WTC11 (cell line): ENCODE measurements at regions not wholly inside any gene's neighbourhood (a gene's known extent, or its start where the extent isn't known, plus 50 kb on each side); places are given as distances from the start of the nearest gene placed in this dataset.

ENCODE experiments used
- ATAC-seq: fragments of 200-7000 bp; cut with Tn5 transposase; 2 replicates; pipeline ENCODE4 v1.10.0; 2021; ENCODE audit warnings: mild to moderate bottlenecking, moderate library complexity
- CTCF ChIA-PET: fragments of 300-600 bp; sonication (Branson Sonifier 250); formaldehyde crosslinking; loops from one replicate; lab custom pipeline; 2021; ENCODE audit warnings: antibody characterized with exemption; lab: Charles Lee
- POLR2A ChIA-PET: fragments of 350-600 bp; sonication (Branson Sonifier 250); formaldehyde crosslinking; loops from one replicate; lab custom pipeline; 2021; ENCODE audit warnings: antibody characterized with exemption; lab: Charles Lee
- DNase-seq: peaks from one replicate; pipeline ENCODE4 v3.0.0; 2021; ENCODE audit warnings: low spot score
- H3K27ac Mint-ChIP-seq: 2 replicates; pipeline ENCODE4 v1.8.0; 2021; ENCODE audit warnings: mixed read lengths
- H3K27me3 Mint-ChIP-seq: 2 replicates; pipeline ENCODE4 v1.8.0; 2021; ENCODE audit warnings: low read depth, mild to moderate bottlenecking, moderate library complexity, mixed read lengths
- H3K36me3 Mint-ChIP-seq: 2 replicates; pipeline ENCODE4 v1.8.0; 2021; ENCODE audit warnings: mixed read lengths
- H3K4me1 Mint-ChIP-seq: 2 replicates; pipeline ENCODE4 v1.8.0; 2022; ENCODE audit warnings: mixed read lengths
- H3K4me3 Mint-ChIP-seq: 2 replicates; pipeline ENCODE4 v1.8.0; 2021; ENCODE audit warnings: mild to moderate bottlenecking, moderate library complexity, mixed read lengths
- H3K9me3 Mint-ChIP-seq: 2 replicates; pipeline ENCODE4 v1.8.0; 2021; ENCODE audit warnings: mixed read lengths
- CTCF ChIP-seq: fragments of 200-600 bp; IDR thresholded peaks from 2 replicates; pipeline ENCODE4 v1.8.0; 2022; ENCODE audit warnings: antibody characterized with exemption
- E2F1 ChIP-seq: sonication (generic); formaldehyde crosslinking; IDR thresholded peaks from 2 replicates; pipeline ENCODE4 v1.8.0; 2022; ENCODE audit warnings: mild to moderate bottlenecking, missing genetic modification reagents
- GTF2I ChIP-seq: fragments of 250-450 bp; sonication (Bioruptor Pico); conservative IDR thresholded peaks from 2 replicates; pipeline ENCODE4 v1.4.0; 2021; ENCODE audit warnings: mild to moderate bottlenecking
- MLX ChIP-seq: sonication (generic); formaldehyde crosslinking; IDR thresholded peaks from 2 replicates; pipeline ENCODE4 v1.8.1; 2023; ENCODE audit warnings: mild to moderate bottlenecking, missing genetic modification reagents, moderate library complexity
- MYBL2 ChIP-seq: sonication (generic); formaldehyde crosslinking; IDR thresholded peaks from 2 replicates; pipeline ENCODE4 v1.8.1; 2023; ENCODE audit warnings: mild to moderate bottlenecking, moderate library complexity, missing genetic modification reagents
- NFYB ChIP-seq: sonication (generic); formaldehyde crosslinking; conservative IDR thresholded peaks from 2 replicates; pipeline ENCODE4 v1.8.0; 2022; ENCODE audit warnings: low read depth, missing genetic modification reagents
- RELA ChIP-seq: sonication (generic); formaldehyde crosslinking; IDR thresholded peaks from 2 replicates; pipeline ENCODE4 v1.8.1; 2022; ENCODE audit warnings: missing genetic modification reagents, mild to moderate bottlenecking, borderline replicate concordance
- STAT6 ChIP-seq: sonication (generic); formaldehyde crosslinking; conservative IDR thresholded peaks from 2 replicates; pipeline ENCODE4 v1.8.1; 2023; ENCODE audit warnings: mild to moderate bottlenecking, low read depth, missing genetic modification reagents, moderate library complexity
- ZBTB21 ChIP-seq: sonication (generic); formaldehyde crosslinking; IDR thresholded peaks from 2 replicates; pipeline ENCODE4 v1.8.1; 2023; ENCODE audit warnings: mild to moderate bottlenecking, missing genetic modification reagents, borderline replicate concordance
- ZBTB43 ChIP-seq: sonication (generic); formaldehyde crosslinking; IDR thresholded peaks from 2 replicates; pipeline ENCODE4 v1.8.1; 2023; ENCODE audit warnings: mild to moderate bottlenecking, missing genetic modification reagents
- ZMAT4 ChIP-seq: fragments of 250-450 bp; sonication (Bioruptor Pico); IDR thresholded peaks from 2 replicates; pipeline ENCODE4 v1.9.0; 2021; ENCODE audit warnings: mild to moderate bottlenecking
- ZNF138 ChIP-seq: sonication (generic); formaldehyde crosslinking; conservative IDR thresholded peaks from 2 replicates; pipeline ENCODE4 v1.8.1; 2022; ENCODE audit warnings: mild to moderate bottlenecking, moderate library complexity, missing genetic modification reagents
- ZNF281 ChIP-seq: sonication (generic); formaldehyde crosslinking; IDR thresholded peaks from 2 replicates; pipeline ENCODE4 v1.8.0; 2023; ENCODE audit warnings: mild to moderate bottlenecking, missing genetic modification reagents
- ZNF423 ChIP-seq: fragments of 250-450 bp; sonication (Bioruptor Pico); IDR thresholded peaks from 2 replicates; pipeline ENCODE4 v2.1.2; 2022; ENCODE audit warnings: mild to moderate bottlenecking, moderate library complexity

- TF ChIP-seq STAT6 (CRISPR knock-in tag) (no peak), GTF2I (no peak), RELA (CRISPR knock-in tag) (no peak), NFYB (CRISPR knock-in tag) (no peak), MYBL2 (no peak), ZMAT4 (CRISPR knock-in tag) (no peak), CTCF (no peak), MLX (CRISPR knock-in tag) (no peak)
- ChIA-PET CTCF (no interaction called here), POLR2A (no interaction called here)
- Mint-ChIP-seq H3K27me3 (no peaks in the 10 kb centered on the region; the same call in 1 of the 2 replicates), H3K36me3 (no peaks in the 10 kb centered on the region), H3K4me1 (peaks cover 15% of the 10 kb centered on the region), H3K9me3 (peaks cover 1% of the 10 kb centered on the region), H3K4me3 (no peak overlapping the region), H3K27ac (no peak overlapping the region)
- DNase-seq (no peak), ATAC-seq (no peak)
Observed at GRCh38 chr6:156620331-156620730, 156.8 kb upstream of the ARID1B start.

- Mint-ChIP-seq H3K9me3 (peaks cover 17% of the 10 kb centered on the region), H3K4me3 (no peak overlapping the region), H3K27me3 (no peaks in the 10 kb centered on the region; the same call in none of the 2 replicates), H3K4me1 (peaks cover 15% of the 10 kb centered on the region), H3K27ac (no peak overlapping the region)
- ATAC-seq (peak; percentile 98), DNase-seq (peak; percentile 54)
- CTCF ChIA-PET, result interaction anchor here (1.0 to 1.4 kb wide), 6 partner anchors 22 to 103 kb away, joined by 3 to 7 read pairs (median 4); no protein-coding TSS in a partner anchor
- POLR2A ChIA-PET, result interaction anchor here (0.6 kb wide), 1 partner anchor 1303 kb away, joined by 5 read pairs; no protein-coding TSS in a partner anchor
- TF ChIP-seq ZBTB43 (CRISPR knock-in tag) (no peak), CTCF (0 out of 2 replicates have a peak, but pooled peaks have one; percentile 14)
- TF ChIP-seq, all 79 proteins: peak for 1
- H3K36me3 Mint-ChIP-seq, result peaks cover 13% of the 10 kb centered on the region
Observed at GRCh38 chr6:156618600-156619205, 158.5 kb upstream of the ARID1B start.

GRCh38 chr6:156617941-156618340 is 159.2 kb upstream of the ARID1B start:
- ChIA-PET CTCF (interaction anchor here (1.1 to 1.4 kb wide), 2 partner anchors 37 to 103 kb away, joined by 3 read pairs; no protein-coding TSS in a partner anchor), POLR2A (no interaction called here)
- H3K4me1 Mint-ChIP-seq, result peaks cover 15% of the 10 kb centered on the region
- TF ChIP-seq ZBTB21 (CRISPR knock-in tag) (no peak), ZNF138 (CRISPR knock-in tag) (no peak), ZNF423 (CRISPR knock-in tag) (no peak), E2F1 (CRISPR knock-in tag) (no peak), ZNF281 (CRISPR knock-in tag) (no peak)

More at GRCh38 chr6:156617941-156618340, 159.2 kb upstream of the ARID1B start:
- ATAC-seq (no peak), DNase-seq (no peak)
- Mint-ChIP-seq H3K9me3 (peaks cover 25% of the 10 kb centered on the region), H3K4me3 (no peak overlapping the region), H3K36me3 (peaks cover 21% of the 10 kb centered on the region), H3K27ac (no peak overlapping the region; the same call in 1 of the 2 replicates), H3K27me3 (peaks cover 3% of the 10 kb centered on the region)
